SK-N-SH (cell line): ENCODE measurements at regions not wholly inside any gene's neighbourhood (a gene's known extent, or its start where the extent isn't known, plus 50 kb on each side); places are given as distances from the start of the nearest gene placed in this dataset.

Experiments used
- CTCF ChIA-PET: fragments of 300-600, 350-600 bp; formaldehyde crosslinking; extraction: SDS; loops from one replicate; lab custom pipeline; 2021; lab: Yijun Ruan, JAX
- POLR2A ChIA-PET: fragments of 350-600 bp; sonication (Branson Sonifier 250); formaldehyde crosslinking; extraction: SDS; loops from one replicate; lab custom pipeline; 2020; ENCODE audit warnings: antibody characterized with exemption, inconsistent platforms; lab: Yijun Ruan, JAX
- DNase-seq: peaks from one replicate; pipeline ENCODE4 v3.0.0; 2012
- H2AFZ ChIP-seq: fragments of 200-600 bp; sonication (generic); 2 replicates; pipeline ENCODE4 v1.8.1; 2016; ENCODE audit warnings: antibody characterized with exemption, mild to moderate bottlenecking, low read depth
- H3F3A ChIP-seq: fragments of 200-600 bp; sonication (generic); replicated peaks from 2 replicates; pipeline ENCODE3; 2016; ENCODE audit warnings: antibody characterized with exemption, mild to moderate bottlenecking; ENCODE audit not compliant: insufficient read depth
- H3K27ac ChIP-seq, 2 experiments: fragments of 200-500 bp in 1 of 2; fragments of 200-600 bp in 1 of 2; sonication (Bioruptor generic) in 1 of 2; sonication (generic), shearing (Covaris generic) in 1 of 2; 2 replicates each; pipeline versions ENCODE4 v1.5.1 to v1.6.1; 2014 to 2016; ENCODE audit warnings: low read depth in 2 of 2, inconsistent platforms in 1 of 2, low read length in 1 of 2, mild to moderate bottlenecking in 1 of 2, mixed read lengths in 1 of 2
- H3K27me3 ChIP-seq: fragments of 200-600 bp; sonication (generic), shearing (Covaris generic); 2 replicates; pipeline ENCODE4 v1.6.1; 2016; ENCODE audit warnings: mixed run types; ENCODE audit not compliant: insufficient read depth
- H3K36me3 ChIP-seq, 2 experiments: fragments of 200-500 bp in 1 of 2; fragments of 200-600 bp in 1 of 2; sonication (Bioruptor generic) in 1 of 2; sonication (generic) in 1 of 2; replicated peaks in 1 of 2; 2 replicates each; pipeline versions ENCODE3 to v1.5.1; 2014 to 2016; ENCODE audit warnings: low read length in 1 of 2, mild to moderate bottlenecking in 1 of 2; ENCODE audit not compliant: insufficient read depth in 2 of 2, control insufficient read depth in 1 of 2
- H3K4me1 ChIP-seq, 2 experiments: fragments of 200-500 bp in 1 of 2; fragments of 200-600 bp in 1 of 2; sonication (Bioruptor generic) in 1 of 2; sonication (generic), shearing (Covaris generic) in 1 of 2; 2 replicates each; pipeline versions ENCODE4 v1.5.1 to v1.6.1; 2014 to 2016; ENCODE audit warnings: low read depth in 1 of 2, low read length in 1 of 2, mixed run types in 1 of 2; ENCODE audit not compliant: insufficient read depth in 2 of 2, control insufficient read depth in 1 of 2
- H3K4me2 ChIP-seq: fragments of 200-600 bp; sonication (generic), shearing (Covaris generic); 2 replicates; pipeline ENCODE4 v1.6.1; 2017; ENCODE audit warnings: mixed run types
- H3K4me3 ChIP-seq, 2 experiments: fragments of 200-500 bp in 1 of 2; fragments of 200-600 bp in 1 of 2; sonication (Bioruptor generic) in 1 of 2; sonication (generic), shearing (Covaris generic) in 1 of 2; 2 replicates each; pipeline versions ENCODE4 v1.5.1 to v1.8.1; 2014 to 2016; ENCODE audit warnings: low read depth in 2 of 2, inconsistent platforms in 1 of 2, low read length in 1 of 2, mild to moderate bottlenecking in 1 of 2, mixed read lengths in 1 of 2, moderate library complexity in 1 of 2
- H3K79me2 ChIP-seq: fragments of 200-600 bp; sonication (generic); 2 replicates; pipeline ENCODE4 v1.8.1; 2017; ENCODE audit warnings: mild to moderate bottlenecking; ENCODE audit not compliant: insufficient read depth
- H3K9ac ChIP-seq: fragments of 200-600 bp; sonication (generic); 2 replicates; pipeline ENCODE4 v1.6.1; 2017; ENCODE audit warnings: mixed run types
- H3K9me2 ChIP-seq: fragments of 200-600 bp; sonication (generic); 2 replicates; pipeline ENCODE4 v1.6.1; 2017; ENCODE audit warnings: mixed run types
- H3K9me3 ChIP-seq: fragments of 200-600 bp; sonication (generic); 2 replicates; pipeline ENCODE4 v1.6.1; 2017; ENCODE audit warnings: mixed run types, mild to moderate bottlenecking, moderate library complexity
- H4K20me1 ChIP-seq: fragments of 200-600 bp; sonication (generic); 2 replicates; pipeline ENCODE4 v1.6.1; 2017; ENCODE audit warnings: mild to moderate bottlenecking, mixed run types; ENCODE audit not compliant: insufficient read depth
- CHD2 ChIP-seq: fragments of 150-350 bp; IDR thresholded peaks from 2 replicates; pipeline ENCODE4 v1.6.1; 2018; ENCODE audit warnings: low read length; ENCODE audit not compliant: partially characterized antibody
- ELF1 ChIP-seq: IDR thresholded peaks from 2 replicates; pipeline ENCODE4 v1.4.0; 2012
- EP300 ChIP-seq, 2 experiments: IDR thresholded peaks; 2 replicates each; pipeline versions ENCODE4 v1.4.0 to v1.6.1; 2012; ENCODE audit warnings: borderline replicate concordance in 1 of 2, low read depth in 1 of 2, low read length in 1 of 2
- EZH2phosphoT487 ChIP-seq: fragments of 200-600 bp; sonication (generic); IDR thresholded peaks from 2 replicates; pipeline ENCODE4 v1.6.1; 2017; ENCODE audit warnings: low read depth, mixed run types, mild to moderate bottlenecking, antibody characterized with exemption, moderate library complexity, borderline replicate concordance
- FOXJ3 ChIP-seq: sonication (generic); formaldehyde crosslinking; IDR thresholded peaks from 2 replicates; pipeline ENCODE4 v1.5.1; 2020; ENCODE audit warnings: mild to moderate bottlenecking, missing genetic modification reagents
- FOXM1 ChIP-seq: IDR thresholded peaks from 2 replicates; pipeline ENCODE4 v1.4.0; 2012; ENCODE audit warnings: low read depth, mild to moderate bottlenecking
- GATA2 ChIP-seq: sonication (generic); formaldehyde crosslinking; IDR thresholded peaks from 2 replicates; pipeline ENCODE4 v1.5.0; 2020; ENCODE audit warnings: mild to moderate bottlenecking, missing genetic modification reagents
- JUND ChIP-seq: IDR thresholded peaks from 2 replicates; pipeline ENCODE4 v1.4.0; 2012
- MEF2A ChIP-seq: IDR thresholded peaks from 2 replicates; pipeline ENCODE4 v1.4.0; 2012; ENCODE audit warnings: low read depth, borderline replicate concordance
- RCOR1 ChIP-seq: fragments of 150-350 bp; IDR thresholded peaks from 2 replicates; pipeline ENCODE4 v1.6.1; 2017; ENCODE audit warnings: antibody characterized with exemption, low read length
- RFX5 ChIP-seq: IDR thresholded peaks from 2 replicates; pipeline ENCODE4 v1.6.1; 2012; ENCODE audit warnings: mild to moderate bottlenecking, improper control_type of control experiment, low read length
- RXRA ChIP-seq: IDR thresholded peaks from 2 replicates; pipeline ENCODE4 v1.4.0; 2012; ENCODE audit warnings: low read depth, mild to moderate bottlenecking, borderline replicate concordance
- TCF12 ChIP-seq: IDR thresholded peaks from 2 replicates; pipeline ENCODE4 v1.4.0; 2012
- WGBS: methylation state at CpG from one replicate; pipeline ENCODE4 v1.1.6; 2017; ENCODE audit warnings: low lambda C conversion rate; 5-methylcytosine and 5-hydroxymethylcytosine counted together
- TF ChIP-seq, protein P1 (sequence below): IDR thresholded peaks from 2 replicates; pipeline ENCODE4 v1.4.0; 2012; ENCODE audit warnings: low read depth, borderline replicate concordance
- TF ChIP-seq, protein P2 (sequence below): fragments of 150-350 bp; IDR thresholded peaks from 2 replicates; pipeline ENCODE4 v1.6.1; 2017; ENCODE audit warnings: antibody characterized with exemption, low read length, low read depth, borderline replicate concordance
- TF ChIP-seq, protein P3 (sequence below): IDR thresholded peaks from 2 replicates; pipeline ENCODE4 v1.4.0; 2012; ENCODE audit warnings: low read depth, borderline replicate concordance
- TF ChIP-seq, protein P4 (sequence below): fragments of 200-600 bp; sonication (generic); IDR thresholded peaks from 2 replicates; pipeline ENCODE4 v1.6.1; 2017; ENCODE audit warnings: antibody characterized with exemption, mild to moderate bottlenecking, moderate library complexity
- TF ChIP-seq, protein P5 (sequence below): fragments of 150-350 bp; IDR thresholded peaks from 2 replicates; pipeline ENCODE4 v1.6.1; 2016; ENCODE audit warnings: mild to moderate bottlenecking, low read depth, low read length

DNA sequence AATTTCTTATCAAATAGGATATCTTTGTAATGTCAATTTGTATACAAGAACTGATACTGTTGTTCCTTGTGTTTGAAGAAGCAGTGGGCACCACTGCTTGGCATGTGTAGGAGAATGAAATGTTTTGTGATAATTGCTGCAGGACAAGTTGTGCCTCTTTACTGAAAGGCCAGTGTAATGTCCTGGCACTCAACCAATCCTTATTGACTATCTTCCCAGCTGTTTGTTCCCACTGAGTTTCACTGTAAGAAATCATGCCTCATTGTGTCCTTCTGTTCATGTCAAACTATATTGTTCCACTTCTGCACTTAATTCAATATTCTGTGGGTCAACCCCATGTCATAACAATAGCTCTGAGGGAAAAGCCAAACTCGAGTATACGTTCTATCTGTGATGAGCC lies 136.1 kb upstream of the FAM83B start:
- Histone ChIP-seq H3K4me2 (no peak overlapping the region), H3K4me3 (no peak overlapping the region), H3K27me3 (no peaks in the 10 kb centered on the region; the same call in 1 of the 2 replicates), H2AFZ (no peak overlapping the region), H3K9ac (no peak overlapping the region), H3K36me3 (no peaks in the 10 kb centered on the region), H3K9me3 (no peaks in the 10 kb centered on the region), H3K27ac (no peak overlapping the region), H3K79me2 (no peaks in the 10 kb centered on the region), H3F3A (no peaks in the 10 kb centered on the region), H3K4me1 (no peaks in the 10 kb centered on the region), H4K20me1 (no peaks in the 10 kb centered on the region), H3K9me2 (no peaks in the 10 kb centered on the region)
- 4% methylated on average over 2 of the region's 2 CpGs for WGBS
- TF ChIP-seq, protein P1, sequence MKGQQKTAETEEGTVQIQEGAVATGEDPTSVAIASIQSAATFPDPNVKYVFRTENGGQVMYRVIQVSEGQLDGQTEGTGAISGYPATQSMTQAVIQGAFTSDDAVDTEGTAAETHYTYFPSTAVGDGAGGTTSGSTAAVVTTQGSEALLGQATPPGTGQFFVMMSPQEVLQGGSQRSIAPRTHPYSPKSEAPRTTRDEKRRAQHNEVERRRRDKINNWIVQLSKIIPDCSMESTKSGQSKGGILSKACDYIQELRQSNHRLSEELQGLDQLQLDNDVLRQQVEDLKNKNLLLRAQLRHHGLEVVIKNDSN = no peak
- TF ChIP-seq CHD2 = no peak
- TF ChIP-seq ELF1 = no peak
- TF ChIP-seq, protein P2, sequence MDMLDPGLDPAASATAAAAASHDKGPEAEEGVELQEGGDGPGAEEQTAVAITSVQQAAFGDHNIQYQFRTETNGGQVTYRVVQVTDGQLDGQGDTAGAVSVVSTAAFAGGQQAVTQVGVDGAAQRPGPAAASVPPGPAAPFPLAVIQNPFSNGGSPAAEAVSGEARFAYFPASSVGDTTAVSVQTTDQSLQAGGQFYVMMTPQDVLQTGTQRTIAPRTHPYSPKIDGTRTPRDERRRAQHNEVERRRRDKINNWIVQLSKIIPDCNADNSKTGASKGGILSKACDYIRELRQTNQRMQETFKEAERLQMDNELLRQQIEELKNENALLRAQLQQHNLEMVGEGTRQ = no peak
- TF ChIP-seq, protein P3, sequence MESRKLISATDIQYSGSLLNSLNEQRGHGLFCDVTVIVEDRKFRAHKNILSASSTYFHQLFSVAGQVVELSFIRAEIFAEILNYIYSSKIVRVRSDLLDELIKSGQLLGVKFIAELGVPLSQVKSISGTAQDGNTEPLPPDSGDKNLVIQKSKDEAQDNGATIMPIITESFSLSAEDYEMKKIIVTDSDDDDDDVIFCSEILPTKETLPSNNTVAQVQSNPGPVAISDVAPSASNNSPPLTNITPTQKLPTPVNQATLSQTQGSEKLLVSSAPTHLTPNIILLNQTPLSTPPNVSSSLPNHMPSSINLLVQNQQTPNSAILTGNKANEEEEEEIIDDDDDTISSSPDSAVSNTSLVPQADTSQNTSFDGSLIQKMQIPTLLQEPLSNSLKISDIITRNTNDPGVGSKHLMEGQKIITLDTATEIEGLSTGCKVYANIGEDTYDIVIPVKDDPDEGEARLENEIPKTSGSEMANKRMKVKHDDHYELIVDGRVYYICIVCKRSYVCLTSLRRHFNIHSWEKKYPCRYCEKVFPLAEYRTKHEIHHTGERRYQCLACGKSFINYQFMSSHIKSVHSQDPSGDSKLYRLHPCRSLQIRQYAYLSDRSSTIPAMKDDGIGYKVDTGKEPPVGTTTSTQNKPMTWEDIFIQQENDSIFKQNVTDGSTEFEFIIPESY = no peak
- TF ChIP-seq FOXJ3 (CRISPR knock-in tag) = no peak
- no peak for TF ChIP-seq MEF2A
- no peak for TF ChIP-seq EP300 (IDR thresholded peaks at IDR 0.05; ENCODE audit: borderline replicate concordance in 1 of 2, low read depth in 1 of 2, low read length in 1 of 2)
- TF ChIP-seq FOXM1 = no peak
- no peak for TF ChIP-seq TCF12
- TF ChIP-seq EZH2phosphoT487 = no peak
- TF ChIP-seq, protein P4, sequence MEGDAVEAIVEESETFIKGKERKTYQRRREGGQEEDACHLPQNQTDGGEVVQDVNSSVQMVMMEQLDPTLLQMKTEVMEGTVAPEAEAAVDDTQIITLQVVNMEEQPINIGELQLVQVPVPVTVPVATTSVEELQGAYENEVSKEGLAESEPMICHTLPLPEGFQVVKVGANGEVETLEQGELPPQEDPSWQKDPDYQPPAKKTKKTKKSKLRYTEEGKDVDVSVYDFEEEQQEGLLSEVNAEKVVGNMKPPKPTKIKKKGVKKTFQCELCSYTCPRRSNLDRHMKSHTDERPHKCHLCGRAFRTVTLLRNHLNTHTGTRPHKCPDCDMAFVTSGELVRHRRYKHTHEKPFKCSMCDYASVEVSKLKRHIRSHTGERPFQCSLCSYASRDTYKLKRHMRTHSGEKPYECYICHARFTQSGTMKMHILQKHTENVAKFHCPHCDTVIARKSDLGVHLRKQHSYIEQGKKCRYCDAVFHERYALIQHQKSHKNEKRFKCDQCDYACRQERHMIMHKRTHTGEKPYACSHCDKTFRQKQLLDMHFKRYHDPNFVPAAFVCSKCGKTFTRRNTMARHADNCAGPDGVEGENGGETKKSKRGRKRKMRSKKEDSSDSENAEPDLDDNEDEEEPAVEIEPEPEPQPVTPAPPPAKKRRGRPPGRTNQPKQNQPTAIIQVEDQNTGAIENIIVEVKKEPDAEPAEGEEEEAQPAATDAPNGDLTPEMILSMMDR = no peak
- TF ChIP-seq JUND = no peak
- TF ChIP-seq, protein P5, sequence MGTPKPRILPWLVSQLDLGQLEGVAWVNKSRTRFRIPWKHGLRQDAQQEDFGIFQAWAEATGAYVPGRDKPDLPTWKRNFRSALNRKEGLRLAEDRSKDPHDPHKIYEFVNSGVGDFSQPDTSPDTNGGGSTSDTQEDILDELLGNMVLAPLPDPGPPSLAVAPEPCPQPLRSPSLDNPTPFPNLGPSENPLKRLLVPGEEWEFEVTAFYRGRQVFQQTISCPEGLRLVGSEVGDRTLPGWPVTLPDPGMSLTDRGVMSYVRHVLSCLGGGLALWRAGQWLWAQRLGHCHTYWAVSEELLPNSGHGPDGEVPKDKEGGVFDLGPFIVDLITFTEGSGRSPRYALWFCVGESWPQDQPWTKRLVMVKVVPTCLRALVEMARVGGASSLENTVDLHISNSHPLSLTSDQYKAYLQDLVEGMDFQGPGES = no peak
- TF ChIP-seq RFX5 = no peak
- TF ChIP-seq RCOR1 = no peak
- no peak for TF ChIP-seq RXRA
- TF ChIP-seq GATA2 (CRISPR knock-in tag) = no peak
- ChIA-PET CTCF (no interaction called here), POLR2A (no interaction called here)
- no peak for DNase-seq
